Dendritic cell treated with granulocyte-macrophage colony-stimulating factor and Interleukin-4, amounts not matched to agents 40 ng/mL and 50 ng/mL, for 4 days (primary cell): ENCODE measurements at regions not wholly inside any gene's neighbourhood (a gene's known extent, or its start where the extent isn't known, plus 50 kb on each side); places are given as distances from the start of the nearest gene placed in this dataset.

ENCODE experiments used
- H3K27ac Mint-ChIP-seq: one replicate; pipeline ENCODE4 v1.8.0; 2022; ENCODE audit warnings: mild to moderate bottlenecking, mixed read lengths
- H3K27me3 Mint-ChIP-seq: one replicate; pipeline ENCODE4 v1.8.0; 2022; ENCODE audit warnings: mild to moderate bottlenecking, mixed read lengths
- H3K36me3 Mint-ChIP-seq: one replicate; pipeline ENCODE4 v1.8.0; 2022; ENCODE audit warnings: low read depth, mixed read lengths
- H3K4me1 Mint-ChIP-seq: one replicate; pipeline ENCODE4 v1.8.0; 2022; ENCODE audit warnings: low read depth, mixed read lengths
- H3K4me3 Mint-ChIP-seq: one replicate; pipeline ENCODE4 v1.8.0; 2022; ENCODE audit warnings: mild to moderate bottlenecking, moderate library complexity, mixed read lengths
- H3K9me3 Mint-ChIP-seq: one replicate; pipeline ENCODE4 v1.8.0; 2022; ENCODE audit warnings: mixed read lengths
- intact Hi-C: fragments of 100-400 bp; cut with micrococcal nuclease; formaldehyde crosslinking; loops from one replicate; pipeline ENCODE4 v1.15.0; 2022

DNA sequence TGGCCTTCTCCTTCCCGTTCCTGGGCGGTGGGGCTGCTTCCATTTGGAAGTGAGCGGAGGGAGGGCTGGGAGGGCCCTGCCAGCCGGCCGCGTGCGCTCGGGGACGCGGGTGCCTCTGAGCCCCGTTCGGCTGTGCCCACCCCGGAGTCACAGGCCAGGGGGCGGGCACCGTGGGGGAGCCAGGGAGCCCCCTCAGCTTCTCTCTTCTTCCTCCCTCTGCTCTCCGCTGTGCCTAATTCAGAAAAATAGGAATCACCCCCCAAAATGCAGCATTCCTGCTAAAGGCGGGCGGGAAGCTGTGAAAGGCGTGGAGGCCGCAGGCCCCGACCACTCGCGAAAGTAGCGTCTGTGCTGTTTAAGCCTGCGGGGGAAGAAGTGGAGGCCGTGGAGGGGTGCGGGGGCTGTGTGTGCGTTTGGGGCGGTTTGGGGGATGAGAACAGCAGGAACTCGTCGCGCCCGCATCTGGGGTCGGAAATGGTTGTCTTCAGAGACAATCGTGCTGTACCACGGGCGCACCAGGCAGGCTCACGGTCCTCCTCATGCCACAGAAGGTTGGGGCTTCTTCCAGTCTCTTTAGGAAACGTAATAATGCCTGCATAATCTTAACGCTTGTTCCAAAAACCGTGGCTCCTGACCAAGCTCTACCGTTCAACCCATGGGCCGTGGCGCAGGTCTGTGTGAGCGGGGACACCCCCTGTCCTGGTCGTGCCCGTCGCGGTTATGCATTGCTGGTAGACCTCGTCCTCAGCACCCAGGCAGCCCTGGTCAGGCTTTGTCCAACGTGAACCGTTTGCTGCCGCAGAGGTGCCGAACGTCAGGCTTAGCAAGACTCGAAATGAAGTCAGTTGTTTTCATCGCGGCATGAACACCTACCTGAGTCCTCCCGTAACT is 110.4 kb upstream of the SOX1 start:
- intact Hi-C loops: no loop called here
- H3K9me3 Mint-ChIP-seq: peaks cover 37% of the 10 kb centered on the region
- H3K27me3 Mint-ChIP-seq: no peaks in the 10 kb centered on the region
- no peak overlapping the region for H3K4me3 Mint-ChIP-seq
- no peaks in the 10 kb centered on the region for H3K36me3 Mint-ChIP-seq
- H3K4me1 Mint-ChIP-seq: no peaks in the 10 kb centered on the region
- no peak overlapping the region for H3K27ac Mint-ChIP-seq

DNA sequence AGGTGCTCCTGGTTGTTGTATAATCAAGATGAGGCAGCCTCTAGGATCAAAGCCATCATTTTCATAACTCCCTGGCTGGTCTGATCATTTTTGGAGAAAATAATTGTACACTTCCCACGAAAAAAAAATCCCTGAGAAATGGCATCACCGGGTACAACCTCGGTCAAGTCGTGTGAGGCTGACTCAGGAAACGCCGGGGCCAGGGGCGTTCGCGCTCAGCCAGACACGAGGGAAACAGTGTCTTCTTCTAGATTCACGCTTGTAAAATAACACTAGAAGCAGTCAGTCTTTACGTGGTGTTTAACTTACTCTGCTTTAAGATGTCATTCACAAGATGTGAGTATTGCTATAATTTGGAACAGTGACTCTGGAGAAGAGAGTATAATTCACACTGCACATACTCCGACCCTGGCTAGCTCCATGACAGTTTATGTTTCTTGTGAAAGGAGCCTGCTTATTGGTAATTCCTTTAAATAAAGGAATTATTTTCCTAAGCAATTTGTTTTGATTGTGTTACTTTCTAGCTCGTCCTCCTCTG is 109.0 kb upstream of the SOX1 start:
- Mint-ChIP-seq H3K4me1 (no peaks in the 10 kb centered on the region), H3K27me3 (no peaks in the 10 kb centered on the region), H3K4me3 (no peak overlapping the region), H3K27ac (no peak overlapping the region), H3K36me3 (no peaks in the 10 kb centered on the region), H3K9me3 (peaks cover 22% of the 10 kb centered on the region)
- intact Hi-C loops: no loop called here

DNA sequence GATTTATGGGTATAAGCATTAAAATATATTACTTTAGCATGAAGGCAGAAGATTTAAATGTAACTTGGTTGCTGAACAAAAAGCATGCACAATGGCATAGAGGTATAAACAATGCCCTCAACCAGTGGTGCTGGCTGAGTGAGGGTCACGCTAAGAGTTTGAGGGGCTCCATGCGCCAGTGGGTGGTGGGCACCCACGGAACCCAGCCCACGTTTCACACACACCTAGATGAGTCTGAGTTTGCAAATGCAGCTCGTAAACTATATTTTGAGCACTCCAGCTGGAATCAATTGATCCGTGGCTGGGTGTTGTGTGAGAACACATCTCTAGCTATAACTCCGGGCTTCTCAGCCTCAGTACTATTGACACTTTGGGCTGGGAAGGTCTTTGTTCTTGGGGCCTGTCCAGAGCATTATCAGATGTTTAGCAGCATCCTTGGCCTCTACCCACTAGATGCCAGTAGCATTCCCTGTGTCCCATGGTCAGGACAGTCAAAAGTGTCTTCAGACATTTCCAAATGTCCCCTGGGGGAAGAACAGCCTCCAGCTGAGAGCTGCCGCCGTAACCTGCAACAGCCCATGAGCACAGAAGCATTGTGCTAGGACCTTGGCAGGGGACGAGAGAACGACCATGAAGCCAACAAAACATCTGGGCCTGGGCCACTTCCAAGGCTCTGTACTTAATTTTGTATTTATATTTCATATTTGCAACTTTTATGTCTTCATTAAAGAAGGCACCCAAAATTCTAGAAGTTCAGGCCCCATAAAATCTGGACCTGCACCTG is 108.1 kb upstream of the SOX1 start:
- Mint-ChIP-seq H3K36me3 (no peaks in the 10 kb centered on the region), H3K27ac (no peak overlapping the region), H3K4me1 (no peaks in the 10 kb centered on the region), H3K9me3 (peaks cover 14% of the 10 kb centered on the region), H3K4me3 (no peak overlapping the region), H3K27me3 (no peaks in the 10 kb centered on the region)
- intact Hi-C loops: no loop called here

DNA sequence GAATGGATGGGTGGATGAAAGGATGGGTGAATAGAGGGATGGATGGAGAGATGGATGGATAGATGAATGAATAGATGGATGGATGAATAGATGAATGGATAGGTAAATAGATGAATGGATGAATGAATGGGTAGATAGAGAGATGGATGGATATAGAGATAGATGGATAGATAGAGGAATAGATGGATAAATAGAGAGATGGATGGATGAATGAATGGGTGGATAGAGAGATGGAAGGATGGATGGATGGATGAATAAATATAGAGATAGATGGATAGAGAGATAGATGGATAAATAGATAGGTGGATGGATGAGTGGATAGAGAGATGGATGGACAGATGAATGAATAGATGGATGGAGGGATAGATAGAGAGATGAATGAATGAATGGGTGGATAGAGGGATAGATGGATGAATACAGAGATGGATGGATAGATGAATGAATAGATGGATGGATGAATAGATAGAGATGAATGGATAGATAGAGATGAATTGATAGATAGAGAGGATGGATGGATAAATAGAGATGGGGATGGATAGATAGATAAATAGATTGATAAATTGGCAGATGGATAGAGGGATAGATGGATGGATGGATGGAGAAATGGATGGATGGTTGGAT is 106.7 kb upstream of the SOX1 start:
- intact Hi-C loops: no loop called here
- no peaks in the 10 kb centered on the region for H3K4me1 Mint-ChIP-seq
- H3K27me3 Mint-ChIP-seq: no peaks in the 10 kb centered on the region
- H3K36me3 Mint-ChIP-seq: no peaks in the 10 kb centered on the region
- H3K4me3 Mint-ChIP-seq: no peak overlapping the region
- no peak overlapping the region for H3K27ac Mint-ChIP-seq
- no peaks in the 10 kb centered on the region for H3K9me3 Mint-ChIP-seq

DNA sequence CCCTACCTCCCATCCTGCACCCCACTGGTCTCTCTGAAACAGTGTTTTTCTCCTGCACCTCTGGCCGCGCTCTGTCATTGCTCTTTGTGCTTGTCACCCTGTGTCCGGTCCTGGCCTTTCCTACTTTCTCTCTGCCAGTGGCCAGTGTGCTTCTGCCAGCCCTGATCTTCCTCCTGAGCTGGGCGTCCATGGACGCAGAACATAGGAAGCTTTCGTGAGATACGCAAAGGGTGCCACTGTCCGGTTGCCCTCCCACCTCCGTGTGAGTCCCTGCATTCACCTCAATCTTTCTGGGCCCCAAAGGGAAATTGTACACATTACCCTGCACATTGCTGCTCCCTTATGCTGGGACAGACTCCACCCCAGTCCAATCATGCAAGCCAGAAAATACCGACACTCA is 105.7 kb upstream of the SOX1 start:
- no peak overlapping the region for H3K4me3 Mint-ChIP-seq
- H3K27me3 Mint-ChIP-seq: no peaks in the 10 kb centered on the region
- no peaks in the 10 kb centered on the region for H3K4me1 Mint-ChIP-seq
- H3K36me3 Mint-ChIP-seq: no peaks in the 10 kb centered on the region
- no peaks in the 10 kb centered on the region for H3K9me3 Mint-ChIP-seq
- intact Hi-C loops: no loop called here
- H3K27ac Mint-ChIP-seq: no peak overlapping the region

DNA sequence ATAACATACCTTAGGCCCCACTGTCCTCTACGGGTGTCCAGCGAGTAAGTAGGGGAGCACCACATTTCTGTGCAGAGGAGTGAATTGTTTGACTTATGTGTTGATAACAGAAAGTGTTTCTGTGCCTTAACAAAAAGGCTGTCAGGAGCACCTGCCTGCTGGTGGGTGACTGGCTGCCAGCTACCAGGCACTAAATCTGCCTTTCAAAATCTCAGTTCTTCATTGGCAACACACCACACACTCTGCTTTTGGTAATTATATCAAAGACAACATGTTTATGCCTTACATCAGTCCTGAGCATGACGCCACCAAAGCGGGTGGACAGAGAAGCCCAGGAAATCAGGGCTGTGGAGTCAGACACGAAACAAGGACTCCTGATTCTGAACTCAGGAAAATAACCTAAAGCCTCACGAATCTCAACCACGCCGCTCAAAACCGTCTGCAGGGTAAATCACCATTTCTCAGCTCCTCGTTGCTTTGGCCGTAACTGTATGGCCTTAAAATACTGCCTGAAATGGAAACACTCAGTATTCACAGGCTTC is 105.2 kb upstream of the SOX1 start:
- no peaks in the 10 kb centered on the region for H3K36me3 Mint-ChIP-seq
- H3K27ac Mint-ChIP-seq: no peak overlapping the region
- intact Hi-C loops: no loop called here
- H3K9me3 Mint-ChIP-seq: no peaks in the 10 kb centered on the region
- no peaks in the 10 kb centered on the region for H3K4me1 Mint-ChIP-seq
- no peaks in the 10 kb centered on the region for H3K27me3 Mint-ChIP-seq
- no peak overlapping the region for H3K4me3 Mint-ChIP-seq

DNA sequence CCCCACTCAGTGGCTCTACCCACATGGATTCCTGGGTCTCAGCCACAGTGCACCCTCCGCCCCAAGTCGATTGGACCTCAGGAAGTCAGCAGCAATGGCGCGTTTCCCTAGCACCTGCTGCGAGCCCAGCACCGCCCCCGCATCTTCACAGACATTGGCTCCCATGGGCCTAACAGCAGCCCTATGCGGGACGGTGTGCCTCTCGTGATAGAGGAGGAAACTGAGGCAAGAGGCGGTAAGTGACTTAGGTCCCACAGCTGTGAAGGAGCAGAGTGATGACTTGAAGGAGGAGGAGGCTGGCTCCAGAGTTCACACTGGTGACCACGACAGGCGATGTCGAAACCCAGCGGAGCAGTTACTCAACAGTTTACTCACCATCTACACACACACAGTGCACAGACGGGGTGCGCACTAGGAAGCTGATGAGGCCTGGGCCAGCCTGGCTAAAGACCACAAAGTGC is 104.5 kb upstream of the SOX1 start:
- no peak overlapping the region for H3K4me3 Mint-ChIP-seq

DNA sequence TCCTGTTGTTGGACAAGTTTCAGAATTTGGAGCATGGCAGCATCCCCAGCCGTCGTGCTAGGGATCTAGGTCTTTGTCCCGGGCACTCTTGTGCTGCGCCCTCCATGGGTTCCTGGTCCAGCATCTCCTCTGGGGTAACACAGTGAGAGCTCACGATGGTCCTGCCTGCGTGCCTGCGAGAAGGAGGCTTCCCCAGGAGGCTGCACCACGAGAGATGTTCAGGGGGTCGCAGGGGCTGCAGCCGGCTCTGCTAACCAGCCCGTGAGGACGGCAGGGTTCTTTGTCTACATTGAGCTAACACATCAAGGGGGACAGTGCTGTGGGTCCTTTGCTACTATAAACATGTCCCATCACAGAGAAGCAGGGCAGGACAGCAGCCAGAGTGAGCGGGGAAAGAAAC is 103.9 kb upstream of the SOX1 start:
- H3K36me3 Mint-ChIP-seq: no peaks in the 10 kb centered on the region
- H3K4me1 Mint-ChIP-seq: no peaks in the 10 kb centered on the region
- no peaks in the 10 kb centered on the region for H3K9me3 Mint-ChIP-seq
- intact Hi-C loops: no loop called here
- H3K4me3 Mint-ChIP-seq: no peak overlapping the region
- H3K27ac Mint-ChIP-seq: no peak overlapping the region
- no peaks in the 10 kb centered on the region for H3K27me3 Mint-ChIP-seq

More for the DNA sequence above, 104.5 kb upstream of the SOX1 start:
- intact Hi-C loops: no loop called here
- Mint-ChIP-seq H3K4me1 (no peaks in the 10 kb centered on the region), H3K27ac (no peak overlapping the region), H3K9me3 (no peaks in the 10 kb centered on the region), H3K27me3 (no peaks in the 10 kb centered on the region), H3K36me3 (no peaks in the 10 kb centered on the region)

DNA sequence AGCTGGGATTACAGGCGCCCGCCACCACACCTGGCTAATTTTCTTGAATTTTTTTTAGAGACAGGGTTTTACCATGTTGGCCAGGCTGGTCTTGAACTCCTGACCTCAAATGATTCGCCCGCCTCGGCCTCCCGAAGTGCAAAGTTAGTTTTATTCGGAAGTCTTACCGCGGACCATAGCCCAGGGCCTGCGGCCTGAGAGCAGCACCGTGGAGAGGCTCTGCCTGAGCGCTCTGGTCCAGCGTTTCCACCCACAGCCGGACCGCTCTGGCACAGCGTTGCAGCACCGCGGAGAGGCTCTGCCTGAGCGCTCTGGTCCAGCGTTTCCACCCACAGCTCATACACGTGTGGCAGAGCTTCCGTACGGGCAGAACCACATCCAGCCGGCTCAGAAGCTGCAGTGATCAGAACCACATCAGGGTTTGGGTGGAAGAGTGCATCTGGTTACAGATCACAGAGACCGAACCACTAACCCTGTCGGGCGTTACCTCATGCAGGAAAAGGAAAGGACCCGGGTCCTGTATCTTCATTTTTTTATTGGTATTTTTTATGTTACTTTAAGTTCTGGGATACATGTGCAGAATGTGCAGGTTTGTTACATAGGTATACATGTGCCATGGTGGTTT is 102.4 kb upstream of the SOX1 start:
- Mint-ChIP-seq H3K36me3 (no peaks in the 10 kb centered on the region), H3K4me1 (no peaks in the 10 kb centered on the region), H3K27me3 (no peaks in the 10 kb centered on the region), H3K9me3 (no peaks in the 10 kb centered on the region), H3K4me3 (no peak overlapping the region), H3K27ac (no peak overlapping the region)
- intact Hi-C loops: no loop called here

DNA sequence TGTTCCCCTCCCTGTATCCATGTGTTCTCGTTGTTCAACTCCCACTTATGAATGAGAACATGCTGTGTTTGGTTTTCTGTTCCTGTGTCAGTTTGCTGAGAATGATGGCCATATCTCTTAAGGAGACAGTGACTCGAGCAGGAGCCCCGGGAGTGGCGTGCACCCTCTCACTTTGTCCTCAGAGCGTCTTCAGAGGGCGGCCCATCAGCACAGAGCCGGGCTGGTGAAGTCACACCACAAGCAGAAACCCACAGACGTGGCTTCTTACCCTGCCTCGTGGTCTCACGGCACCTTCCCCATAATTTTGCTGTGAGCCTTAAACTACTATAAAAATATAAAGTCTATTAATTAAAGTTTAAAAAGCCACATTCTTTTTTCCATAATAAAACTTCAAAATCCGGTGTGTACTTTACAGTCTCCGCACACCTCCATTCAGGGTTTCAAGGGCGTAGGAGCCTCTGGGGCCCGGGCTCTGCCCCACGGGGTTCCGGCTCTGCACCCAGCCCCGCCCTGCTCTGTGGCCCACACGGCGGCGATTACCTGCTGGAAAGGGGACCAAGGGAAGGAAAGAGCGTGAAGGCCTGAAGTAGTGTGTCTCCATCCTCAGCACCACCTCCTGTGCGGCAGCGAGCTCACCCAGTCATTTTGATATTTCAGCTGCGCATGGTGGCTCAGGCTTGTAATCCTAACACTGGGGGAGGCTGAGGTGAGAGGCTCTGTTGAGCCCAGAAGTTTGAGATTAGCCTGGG is 101.3 kb upstream of the SOX1 start:
- Mint-ChIP-seq H3K36me3 (no peaks in the 10 kb centered on the region), H3K4me1 (no peaks in the 10 kb centered on the region), H3K27me3 (no peaks in the 10 kb centered on the region), H3K27ac (no peak overlapping the region), H3K4me3 (no peak overlapping the region), H3K9me3 (no peaks in the 10 kb centered on the region)
- intact Hi-C loops: no loop called here

DNA sequence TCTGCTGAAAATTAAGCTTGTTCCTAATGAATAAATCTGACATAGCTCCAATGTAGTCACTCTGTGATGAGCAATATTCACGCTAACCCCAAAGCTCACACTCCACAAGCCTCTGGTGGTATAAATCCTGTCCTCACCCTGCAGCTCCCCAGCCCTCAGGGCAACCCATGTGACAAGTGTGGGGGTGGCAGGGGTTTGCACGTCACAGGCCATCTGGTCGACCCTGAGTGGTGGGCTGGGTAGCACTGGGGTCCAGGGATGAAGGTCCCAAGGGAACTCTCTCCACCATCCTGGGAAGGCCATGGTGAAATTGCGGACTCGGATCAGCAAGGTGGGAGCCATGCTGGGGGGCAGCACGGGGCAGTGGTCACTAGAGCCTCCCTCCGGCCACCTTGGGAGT is 100.0 kb upstream of the SOX1 start:
- Mint-ChIP-seq H3K36me3 (no peaks in the 10 kb centered on the region), H3K27me3 (no peaks in the 10 kb centered on the region), H3K27ac (no peak overlapping the region), H3K4me1 (no peaks in the 10 kb centered on the region), H3K9me3 (no peaks in the 10 kb centered on the region), H3K4me3 (no peak overlapping the region)
- intact Hi-C loops: no loop called here

DNA sequence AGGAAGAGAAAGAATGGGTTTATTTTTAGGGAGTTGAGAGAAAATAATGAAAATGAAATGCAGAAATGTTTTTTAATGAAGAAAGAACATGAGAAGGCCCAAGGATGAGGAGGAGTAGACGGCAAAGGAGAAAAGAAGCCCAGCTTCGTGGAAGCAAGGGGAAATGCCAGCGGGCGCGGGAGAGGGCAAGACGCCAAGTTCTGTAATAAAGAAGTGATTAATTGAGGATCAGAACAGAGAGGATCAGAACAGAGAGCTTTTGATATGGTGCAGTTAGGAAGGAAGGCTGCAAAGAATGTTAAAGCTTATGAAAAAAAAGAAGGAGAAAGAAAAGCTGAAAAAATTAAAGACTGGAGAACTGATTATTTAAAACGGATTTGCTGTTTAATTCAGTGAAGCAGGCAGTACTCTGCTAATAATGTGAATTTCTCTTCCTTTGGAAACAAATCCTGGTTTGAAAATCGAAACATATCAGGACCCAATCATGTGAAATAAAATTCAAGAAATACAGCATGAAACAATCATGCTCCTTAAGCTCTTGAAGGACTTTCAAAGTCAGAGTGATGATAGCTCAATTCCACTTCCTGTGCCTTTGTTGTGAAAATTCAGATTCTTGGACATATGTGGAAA is 99.3 kb upstream of the SOX1 start:
- H3K36me3 Mint-ChIP-seq: no peaks in the 10 kb centered on the region
- H3K9me3 Mint-ChIP-seq: no peaks in the 10 kb centered on the region
- H3K27ac Mint-ChIP-seq: no peak overlapping the region
- intact Hi-C loops: no loop called here
- peaks cover 2% of the 10 kb centered on the region for H3K27me3 Mint-ChIP-seq
- H3K4me3 Mint-ChIP-seq: no peak overlapping the region
- no peaks in the 10 kb centered on the region for H3K4me1 Mint-ChIP-seq
